Breast epithelium (tissue), 4 donors: ENCODE measurements at regions not wholly inside any gene's neighbourhood (a gene's known extent, or its start where the extent isn't known, plus 50 kb on each side); places are given as distances from the start of the nearest gene placed in this dataset.

ENCODE experiments used
- DNase-seq, 2 donors: peaks; one replicate each; pipeline ENCODE4 v3.0.0-alpha.2; 2019; ENCODE audit warnings: low spot score in 2 of 2
- H3K27ac ChIP-seq, 2 donors: fragments of 200-600 bp; sonication (generic) in 1 of 2; one replicate each; pipeline ENCODE4 v1.5.1; 2016 to 2019; ENCODE audit warnings: mild to moderate bottlenecking in 1 of 2
- H3K27me3 ChIP-seq, 2 donors: fragments of 200-600 bp; sonication (generic) in 1 of 2; one replicate each; pipeline versions ENCODE4 v1.5.1 to v1.6.0; 2017 to 2019; ENCODE audit warnings: control low read depth in 1 of 2, mild to moderate bottlenecking in 1 of 2
- H3K36me3 ChIP-seq: fragments of 200-600 bp; one replicate; pipeline ENCODE4 v1.5.1; 2019
- H3K4me1 ChIP-seq, 2 donors: fragments of 200-600 bp; sonication (generic); one replicate each; pipeline ENCODE4 v1.5.1; 2016 to 2019; ENCODE audit warnings: control low read depth in 1 of 2
- H3K4me3 ChIP-seq, 3 donors: fragments of 200-600 bp; sonication (generic); 1 replicate in 2 of 3; 2 replicates in 1 of 3; pipeline ENCODE4 v1.5.1; 2016 to 2019; ENCODE audit warnings: mild to moderate bottlenecking in 3 of 3, moderate library complexity in 2 of 3
- H3K9me3 ChIP-seq, 2 donors: fragments of 200-600 bp; sonication (generic) in 1 of 2; one replicate each; pipeline ENCODE4 v1.5.1; 2016 to 2019; ENCODE audit warnings: control low read depth in 1 of 2
- POLR2A ChIP-seq: fragments of 450-650 bp; IDR thresholded peaks from one replicate; pipeline ENCODE4 v1.6.1; 2016; ENCODE audit warnings: antibody characterized with exemption, mild to moderate bottlenecking, moderate library complexity
- POLR2AphosphoS5 ChIP-seq, 3 donors: sonication (generic); formaldehyde crosslinking; IDR thresholded peaks; one replicate each; pipeline ENCODE4 v1.6.1; 2017; ENCODE audit warnings: antibody characterized with exemption in 3 of 3
- intact Hi-C: fragments of 100-400 bp; cut with DNase I; formaldehyde crosslinking; loops from one replicate; pipeline ENCODE4 v1.15.1; 2023; ENCODE audit warnings: low total_unique reads
- TF ChIP-seq, protein P1 (sequence below), 3 donors: fragments of 450-650 bp; IDR thresholded peaks; one replicate each; pipeline ENCODE4 v1.5.1; 2016 to 2017; ENCODE audit warnings: antibody characterized with exemption in 3 of 3, mild to moderate bottlenecking in 3 of 3, moderate library complexity in 3 of 3

DNA sequence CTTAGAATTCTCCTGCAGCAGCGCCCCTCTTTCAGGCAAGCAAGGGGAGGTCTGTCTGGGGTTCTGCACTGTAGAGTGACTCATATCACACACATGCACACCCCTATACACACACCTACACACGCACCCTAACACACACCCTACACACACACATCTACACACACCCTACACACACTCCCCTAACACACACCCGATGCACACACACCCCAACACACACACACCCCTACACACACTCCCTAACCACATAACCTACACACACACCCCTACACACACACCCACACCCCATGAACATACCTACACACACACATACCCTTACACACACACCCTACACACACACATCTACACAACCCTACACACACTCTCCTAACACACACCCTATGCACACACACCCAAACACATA is 493.2 kb downstream of the IRS2 start:
- H3K9me3 ChIP-seq: peaks cover 6% of the 10 kb centered on the region in 2 donors
- TF ChIP-seq POLR2AphosphoS5 (IDR thresholded peaks at IDR 0.05) (no peak), POLR2A (no peak)
- TF ChIP-seq, protein P1, sequence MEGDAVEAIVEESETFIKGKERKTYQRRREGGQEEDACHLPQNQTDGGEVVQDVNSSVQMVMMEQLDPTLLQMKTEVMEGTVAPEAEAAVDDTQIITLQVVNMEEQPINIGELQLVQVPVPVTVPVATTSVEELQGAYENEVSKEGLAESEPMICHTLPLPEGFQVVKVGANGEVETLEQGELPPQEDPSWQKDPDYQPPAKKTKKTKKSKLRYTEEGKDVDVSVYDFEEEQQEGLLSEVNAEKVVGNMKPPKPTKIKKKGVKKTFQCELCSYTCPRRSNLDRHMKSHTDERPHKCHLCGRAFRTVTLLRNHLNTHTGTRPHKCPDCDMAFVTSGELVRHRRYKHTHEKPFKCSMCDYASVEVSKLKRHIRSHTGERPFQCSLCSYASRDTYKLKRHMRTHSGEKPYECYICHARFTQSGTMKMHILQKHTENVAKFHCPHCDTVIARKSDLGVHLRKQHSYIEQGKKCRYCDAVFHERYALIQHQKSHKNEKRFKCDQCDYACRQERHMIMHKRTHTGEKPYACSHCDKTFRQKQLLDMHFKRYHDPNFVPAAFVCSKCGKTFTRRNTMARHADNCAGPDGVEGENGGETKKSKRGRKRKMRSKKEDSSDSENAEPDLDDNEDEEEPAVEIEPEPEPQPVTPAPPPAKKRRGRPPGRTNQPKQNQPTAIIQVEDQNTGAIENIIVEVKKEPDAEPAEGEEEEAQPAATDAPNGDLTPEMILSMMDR (IDR thresholded peaks at IDR 0.05): no peak
- H3K36me3 ChIP-seq: no peaks in the 10 kb centered on the region
- no peak overlapping the region for H3K4me3 ChIP-seq
- DNase-seq: no peak
- intact Hi-C loops: no loop called here
- no peaks in the 10 kb centered on the region for H3K27me3 ChIP-seq
- H3K27ac ChIP-seq: no peak overlapping the region
- H3K4me1 ChIP-seq: no peaks in the 10 kb centered on the region

DNA sequence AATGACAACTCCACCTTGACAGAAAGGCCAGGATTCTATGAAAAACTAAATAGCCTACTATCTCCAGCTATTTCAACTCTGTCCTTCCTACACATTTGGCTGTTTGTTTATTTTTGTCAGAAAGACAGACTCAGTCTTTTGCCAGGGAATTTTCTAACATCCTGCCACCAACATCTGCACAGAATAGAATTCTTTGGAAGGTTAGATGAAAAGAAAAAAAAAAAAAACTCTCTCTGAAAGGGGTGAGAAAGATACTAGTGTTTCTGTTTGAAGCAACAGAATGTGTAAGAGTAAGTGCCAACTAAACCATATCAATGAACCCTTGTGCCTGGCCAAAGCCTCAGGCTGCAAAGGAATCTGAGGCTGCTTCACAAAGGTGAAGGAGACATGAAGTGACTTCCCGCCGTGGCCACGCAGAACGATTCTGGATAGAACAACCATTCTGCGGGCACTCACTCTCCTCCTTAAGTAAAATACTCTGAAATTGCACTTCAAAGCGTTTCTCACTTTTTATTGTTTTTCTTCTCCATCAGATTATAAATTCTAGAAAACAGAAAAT is 498.2 kb downstream of the IRS2 start:
- H3K27ac ChIP-seq: no peak overlapping the region
- no peak overlapping the region for H3K4me3 ChIP-seq
- intact Hi-C loops: no loop called here
- H3K27me3 ChIP-seq: no peaks in the 10 kb centered on the region
- no peaks in the 10 kb centered on the region for H3K36me3 ChIP-seq
- H3K4me1 ChIP-seq: no peaks in the 10 kb centered on the region
- peak in 1 of 2 donors; percentile 20 for DNase-seq
- H3K9me3 ChIP-seq: no peaks in the 10 kb centered on the region
- TF ChIP-seq, protein P1 (IDR thresholded peaks at IDR 0.05): no peak
- TF ChIP-seq POLR2AphosphoS5 (IDR thresholded peaks at IDR 0.05) (no peak), POLR2A (no peak)

DNA sequence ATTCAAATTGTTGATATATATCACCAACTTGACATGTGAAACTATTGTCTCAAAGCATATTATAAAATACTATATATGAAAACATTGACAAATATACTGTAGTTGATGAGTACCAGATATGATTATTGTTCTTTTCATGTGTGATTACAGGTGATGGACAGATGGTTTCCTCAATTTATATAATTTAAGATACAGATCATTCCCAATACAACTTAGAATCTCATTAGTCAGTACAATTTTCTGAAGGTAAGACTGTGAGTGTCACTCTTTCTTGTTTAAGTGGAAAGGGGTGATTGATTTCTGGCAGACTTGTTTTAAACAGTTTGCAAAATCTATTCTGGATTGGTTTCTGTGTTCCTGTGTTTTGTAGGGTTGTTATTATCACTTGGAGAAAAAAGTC is 498.8 kb downstream of the IRS2 start:
- no peak overlapping the region for H3K4me3 ChIP-seq
- H3K4me1 ChIP-seq: no peaks in the 10 kb centered on the region
- intact Hi-C loops: no loop called here
- no peak overlapping the region for H3K27ac ChIP-seq
- H3K9me3 ChIP-seq: no peaks in the 10 kb centered on the region
- no peaks in the 10 kb centered on the region for H3K36me3 ChIP-seq
- no peaks in the 10 kb centered on the region for H3K27me3 ChIP-seq
- TF ChIP-seq POLR2AphosphoS5 (IDR thresholded peaks at IDR 0.05): no peak
- no peak for TF ChIP-seq POLR2A
- TF ChIP-seq, protein P1 (IDR thresholded peaks at IDR 0.05): no peak
- no peak for DNase-seq

DNA sequence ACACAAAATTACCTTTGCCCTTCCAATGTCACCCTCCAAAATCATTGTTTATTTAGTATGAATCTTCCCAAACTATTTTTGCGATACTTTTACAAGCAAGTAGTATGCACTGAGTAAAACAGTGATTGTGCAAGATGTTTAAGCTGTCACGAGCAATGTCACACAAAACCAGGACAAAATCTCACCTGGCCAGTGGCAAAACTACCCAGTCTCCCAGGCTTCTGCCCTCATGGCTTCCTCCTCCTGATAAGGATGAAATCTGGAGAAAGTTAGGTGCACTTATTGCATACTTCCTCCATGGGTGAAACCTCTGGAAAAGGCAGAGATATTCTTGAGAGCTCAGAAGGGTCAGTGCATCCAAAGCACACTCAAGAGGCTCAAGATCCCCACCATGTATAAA is 500.8 kb downstream of the IRS2 start:
- no peaks in the 10 kb centered on the region for H3K4me1 ChIP-seq
- H3K27ac ChIP-seq: no peak overlapping the region
- intact Hi-C loops: no loop called here
- no peak for DNase-seq
- no peaks in the 10 kb centered on the region for H3K9me3 ChIP-seq
- no peaks in the 10 kb centered on the region for H3K27me3 ChIP-seq
- H3K36me3 ChIP-seq: no peaks in the 10 kb centered on the region
- no peak for TF ChIP-seq POLR2AphosphoS5 (IDR thresholded peaks at IDR 0.05)
- TF ChIP-seq, protein P1 (IDR thresholded peaks at IDR 0.05): no peak
- H3K4me3 ChIP-seq: no peak overlapping the region

DNA sequence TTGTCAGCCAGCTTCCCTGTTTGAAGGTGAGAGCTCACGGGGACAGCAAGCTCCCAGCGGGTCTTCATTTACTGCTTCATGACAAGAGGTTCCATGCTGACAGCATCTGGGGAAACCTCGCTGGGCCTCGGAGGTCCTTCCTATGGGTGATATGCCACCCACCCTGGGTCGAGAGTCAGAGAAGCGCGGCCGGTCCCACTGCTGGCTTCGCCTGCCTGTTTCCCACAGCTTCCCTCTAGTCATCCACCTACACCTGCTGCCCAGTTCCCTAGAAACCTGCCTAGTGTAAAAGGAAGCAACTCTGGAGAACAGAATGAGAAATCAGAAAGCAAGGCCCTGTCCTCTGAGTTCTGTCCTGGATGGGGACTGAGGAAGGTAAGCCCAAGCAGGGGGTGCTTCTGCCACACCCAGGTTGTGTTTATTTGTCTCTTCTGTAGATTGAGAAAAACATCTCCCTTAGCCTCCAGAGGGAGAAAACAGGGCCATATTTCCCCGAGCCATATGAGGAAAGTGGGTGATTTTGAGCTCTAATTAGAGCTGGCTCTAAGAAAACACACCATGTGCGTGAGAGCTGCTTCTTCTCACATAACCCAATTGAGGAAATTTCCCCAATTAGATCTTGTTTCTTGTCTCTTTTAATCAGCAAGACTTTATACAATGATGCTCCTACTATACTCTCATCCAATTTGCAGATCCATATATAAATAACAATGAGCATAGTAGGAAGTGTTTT is 504.3 kb downstream of the IRS2 start:
- Histone ChIP-seq H3K4me3 (no peak overlapping the region), H3K36me3 (no peaks in the 10 kb centered on the region), H3K9me3 (no peaks in the 10 kb centered on the region), H3K27me3 (no peaks in the 10 kb centered on the region), H3K27ac (no peak overlapping the region), H3K4me1 (no peaks in the 10 kb centered on the region)
- intact Hi-C loops: no loop called here
- DNase-seq: no peak
- TF ChIP-seq, protein P1 (IDR thresholded peaks at IDR 0.05): no peak
